ENCODE measurements at regions not wholly inside any gene's neighbourhood (a gene's known extent, or its start where the extent isn't known, plus 50 kb on each side); places are given as distances from the start of the nearest gene placed in this dataset.

DNA sequence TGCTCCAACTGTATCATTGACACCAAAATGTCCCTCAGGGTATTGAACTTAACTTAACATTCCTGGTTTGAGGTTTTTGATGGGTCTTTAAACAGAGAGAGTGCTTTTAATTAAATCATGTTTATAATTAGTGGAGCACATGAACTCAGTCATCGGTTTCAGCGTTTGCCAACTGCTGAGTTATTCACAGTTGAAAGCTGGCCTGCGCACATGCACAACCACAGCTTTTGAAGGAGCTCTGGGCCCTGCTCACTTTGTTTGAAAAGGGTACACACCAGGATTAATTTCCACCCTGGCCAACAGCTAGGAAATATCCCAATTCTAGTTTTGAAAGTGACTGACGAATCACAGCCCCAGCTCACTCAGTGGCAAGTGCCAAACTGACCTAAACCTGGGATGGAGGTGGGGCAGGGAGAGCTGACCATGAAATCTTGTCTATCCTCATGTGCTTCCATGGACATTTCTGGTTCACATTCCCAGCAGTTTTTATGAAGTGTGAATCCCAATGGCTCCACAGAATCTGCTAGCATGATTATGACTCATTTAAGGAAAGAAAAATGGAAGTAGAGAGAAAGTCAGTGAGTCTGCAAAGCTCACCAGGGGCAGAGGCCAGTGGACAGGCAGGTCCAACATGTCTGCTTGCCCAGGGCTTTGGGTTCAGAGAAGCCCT is 247.8 kb downstream of the FNDC1 start:
- TF ChIP-seq, protein P1, sequence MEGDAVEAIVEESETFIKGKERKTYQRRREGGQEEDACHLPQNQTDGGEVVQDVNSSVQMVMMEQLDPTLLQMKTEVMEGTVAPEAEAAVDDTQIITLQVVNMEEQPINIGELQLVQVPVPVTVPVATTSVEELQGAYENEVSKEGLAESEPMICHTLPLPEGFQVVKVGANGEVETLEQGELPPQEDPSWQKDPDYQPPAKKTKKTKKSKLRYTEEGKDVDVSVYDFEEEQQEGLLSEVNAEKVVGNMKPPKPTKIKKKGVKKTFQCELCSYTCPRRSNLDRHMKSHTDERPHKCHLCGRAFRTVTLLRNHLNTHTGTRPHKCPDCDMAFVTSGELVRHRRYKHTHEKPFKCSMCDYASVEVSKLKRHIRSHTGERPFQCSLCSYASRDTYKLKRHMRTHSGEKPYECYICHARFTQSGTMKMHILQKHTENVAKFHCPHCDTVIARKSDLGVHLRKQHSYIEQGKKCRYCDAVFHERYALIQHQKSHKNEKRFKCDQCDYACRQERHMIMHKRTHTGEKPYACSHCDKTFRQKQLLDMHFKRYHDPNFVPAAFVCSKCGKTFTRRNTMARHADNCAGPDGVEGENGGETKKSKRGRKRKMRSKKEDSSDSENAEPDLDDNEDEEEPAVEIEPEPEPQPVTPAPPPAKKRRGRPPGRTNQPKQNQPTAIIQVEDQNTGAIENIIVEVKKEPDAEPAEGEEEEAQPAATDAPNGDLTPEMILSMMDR (IDR thresholded peaks at IDR 0.05): no peak
- TF ChIP-seq POLR2A (IDR thresholded peaks at IDR 0.05): no peak
